MCF 10A (cell line): ENCODE measurements at regions not wholly inside any gene's neighbourhood (a gene's known extent, or its start where the extent isn't known, plus 50 kb on each side); places are given as distances from the start of the nearest gene placed in this dataset.
"Not testable (repeated sequence)": the region's sequence is repeated elsewhere in the genome, so short reads cannot be mapped to it uniquely, and the experiment has no call there.

Source experiments
- BruUV-seq: library from RNA; stranded (reverse); fragments of 400-500 nt; replicated peaks from 2 replicates; lab custom pipeline; 2021; lab: Mats Ljungman, UMichigan
- CTCF ChIA-PET: fragments of 300-600 bp; sonication (Branson Sonifier 250); formaldehyde crosslinking; extraction: SDS; loops from one replicate; lab custom pipeline; 2021; ENCODE audit warnings: antibody characterized with exemption, inconsistent platforms; lab: Yijun Ruan, JAX
- POLR2A ChIA-PET: fragments of 300-600, 350-650 bp; sonication (Branson Sonifier 250); formaldehyde crosslinking; extraction: SDS; loops from one replicate; lab custom pipeline; 2020; ENCODE audit warnings: antibody characterized with exemption, inconsistent platforms; lab: Yijun Ruan, JAX
- DNase-seq: peaks from one replicate; pipeline ENCODE4 v3.0.0-alpha.2; 2018; ENCODE audit not compliant: unreplicated experiment
- H3K27ac Mint-ChIP-seq: one replicate; pipeline ENCODE4 v1.8.0; 2022; ENCODE audit warnings: mild to moderate bottlenecking, low read depth, mixed read lengths; ENCODE audit not compliant: unreplicated experiment
- H3K27me3 Mint-ChIP-seq: one replicate; pipeline ENCODE4 v1.8.0; 2022; ENCODE audit warnings: mixed read lengths; ENCODE audit not compliant: insufficient read depth, unreplicated experiment
- H3K36me3 Mint-ChIP-seq: one replicate; pipeline ENCODE4 v1.8.0; 2022; ENCODE audit warnings: mild to moderate bottlenecking, moderate library complexity, mixed read lengths; ENCODE audit not compliant: insufficient read depth, unreplicated experiment
- H3K4me1 Mint-ChIP-seq: one replicate; pipeline ENCODE4 v1.8.0; 2022; ENCODE audit warnings: mixed read lengths; ENCODE audit not compliant: insufficient read depth, unreplicated experiment
- H3K4me3 Mint-ChIP-seq: one replicate; pipeline ENCODE4 v1.8.0; 2022; ENCODE audit warnings: mild to moderate bottlenecking, moderate library complexity, mixed read lengths; ENCODE audit not compliant: unreplicated experiment
- H3K9me3 Mint-ChIP-seq: one replicate; pipeline ENCODE4 v1.8.0; 2022; ENCODE audit warnings: mixed read lengths; ENCODE audit not compliant: unreplicated experiment
- intact Hi-C: fragments of 100-400 bp; cut with micrococcal nuclease; formaldehyde crosslinking; loops from 2 replicates; pipeline ENCODE4 v1.14.1; 2022
- TF ChIP-seq, protein P1 (sequence below): fragments of 200-600 bp; IDR thresholded peaks from one replicate; pipeline ENCODE4 v1.8.0; 2022; ENCODE audit warnings: antibody characterized with exemption, mild to moderate bottlenecking; ENCODE audit not compliant: unreplicated experiment

DNA sequence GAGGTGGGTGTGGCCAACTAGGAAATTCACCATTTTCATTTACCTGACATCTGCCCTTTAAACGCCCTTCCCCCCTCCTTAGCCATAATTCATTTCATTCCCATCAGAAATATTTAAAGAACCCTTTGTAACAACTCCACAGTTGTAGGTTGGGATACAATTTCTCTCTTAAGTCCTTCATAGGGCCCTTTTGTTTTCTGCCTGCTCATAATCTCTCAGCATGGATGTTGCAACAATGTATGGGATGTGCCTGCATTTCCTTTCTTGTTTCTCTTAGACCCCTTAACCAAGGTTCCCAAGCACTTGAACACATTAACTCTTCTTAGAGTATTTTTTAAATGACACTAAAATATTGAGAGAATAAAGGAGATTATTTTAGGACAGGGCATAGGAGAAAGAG is 51.7 kb upstream of the MYO10 start:
- Mint-ChIP-seq H3K9me3 (no peaks in the 10 kb centered on the region), H3K27ac (no peak overlapping the region), H3K4me1 (peaks cover 10% of the 10 kb centered on the region), H3K36me3 (no peaks in the 10 kb centered on the region), H3K27me3 (no peaks in the 10 kb centered on the region), H3K4me3 (no peak overlapping the region)
- ChIA-PET POLR2A (no interaction called here), CTCF (no interaction called here)
- no peak for DNase-seq
- intact Hi-C loops: no loop called here
- TF ChIP-seq, protein P1, sequence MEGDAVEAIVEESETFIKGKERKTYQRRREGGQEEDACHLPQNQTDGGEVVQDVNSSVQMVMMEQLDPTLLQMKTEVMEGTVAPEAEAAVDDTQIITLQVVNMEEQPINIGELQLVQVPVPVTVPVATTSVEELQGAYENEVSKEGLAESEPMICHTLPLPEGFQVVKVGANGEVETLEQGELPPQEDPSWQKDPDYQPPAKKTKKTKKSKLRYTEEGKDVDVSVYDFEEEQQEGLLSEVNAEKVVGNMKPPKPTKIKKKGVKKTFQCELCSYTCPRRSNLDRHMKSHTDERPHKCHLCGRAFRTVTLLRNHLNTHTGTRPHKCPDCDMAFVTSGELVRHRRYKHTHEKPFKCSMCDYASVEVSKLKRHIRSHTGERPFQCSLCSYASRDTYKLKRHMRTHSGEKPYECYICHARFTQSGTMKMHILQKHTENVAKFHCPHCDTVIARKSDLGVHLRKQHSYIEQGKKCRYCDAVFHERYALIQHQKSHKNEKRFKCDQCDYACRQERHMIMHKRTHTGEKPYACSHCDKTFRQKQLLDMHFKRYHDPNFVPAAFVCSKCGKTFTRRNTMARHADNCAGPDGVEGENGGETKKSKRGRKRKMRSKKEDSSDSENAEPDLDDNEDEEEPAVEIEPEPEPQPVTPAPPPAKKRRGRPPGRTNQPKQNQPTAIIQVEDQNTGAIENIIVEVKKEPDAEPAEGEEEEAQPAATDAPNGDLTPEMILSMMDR: no peak
- BruUV-seq: no TSS peak

DNA sequence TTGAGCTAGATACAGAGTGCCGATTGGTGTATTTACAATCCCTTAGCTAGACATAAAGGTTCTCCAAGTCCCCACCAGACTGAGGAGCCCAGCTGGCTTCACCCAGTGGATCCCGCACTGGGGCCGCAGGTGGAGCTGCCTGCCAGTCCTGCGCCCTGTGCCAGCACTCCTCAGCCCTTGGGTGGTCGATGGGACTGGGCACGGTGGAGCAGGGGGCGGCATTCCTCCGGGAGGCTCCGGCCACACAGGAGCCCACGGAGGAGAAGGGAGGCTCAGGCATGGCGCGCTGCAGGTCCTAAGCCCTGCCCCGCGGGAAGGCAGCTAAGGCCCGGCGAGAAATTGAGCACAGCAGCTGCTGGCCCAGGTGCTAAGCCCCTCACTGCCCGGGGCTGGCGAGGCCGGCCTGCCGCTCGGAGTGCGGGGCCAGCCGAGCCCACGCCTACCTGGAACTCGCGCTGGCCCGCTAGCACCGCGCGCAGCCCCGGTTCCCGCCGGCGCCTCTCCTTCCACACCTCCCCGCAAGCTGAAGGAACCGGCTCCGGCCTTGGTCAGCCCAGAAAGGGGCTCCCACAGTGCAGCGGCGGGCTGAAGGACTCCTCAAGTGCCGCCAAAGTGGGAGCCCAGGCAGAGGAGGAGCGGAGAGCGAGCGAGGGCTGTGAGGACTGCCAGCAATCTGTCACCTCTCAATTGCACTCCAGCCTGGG is 54.9 kb upstream of the MYO10 start:
- ChIA-PET POLR2A (interaction anchor here (0.6 kb wide), 1 partner anchor 258 kb away, joined by 3 read pairs; no protein-coding TSS in a partner anchor), CTCF (interaction anchor here (0.7 kb wide), 1 partner anchor 21 kb away, joined by 3 read pairs; no protein-coding TSS in a partner anchor)
- not testable (repeated sequence) for H3K27ac Mint-ChIP-seq

DNA sequence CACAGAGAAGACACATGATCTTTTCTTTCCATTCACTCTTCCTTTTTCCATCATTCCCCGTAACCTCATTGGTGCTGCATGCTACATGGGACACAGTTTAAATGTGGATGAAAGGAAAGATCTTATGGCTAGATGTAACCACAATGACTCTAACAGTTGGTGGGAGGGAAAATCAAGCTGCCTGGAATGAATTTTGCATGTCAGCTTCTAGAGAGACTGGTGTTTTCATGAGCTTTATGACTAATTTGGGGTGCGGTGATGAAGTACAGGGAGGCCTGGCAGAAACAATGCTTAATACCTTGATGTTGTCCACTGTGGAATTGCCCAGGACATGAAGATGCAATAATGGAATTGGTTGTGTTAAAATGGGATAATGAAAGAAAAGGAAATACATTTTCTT is 55.9 kb upstream of the MYO10 start:
- intact Hi-C loops: no loop called here
- no TSS peak for BruUV-seq
- ChIA-PET CTCF (interaction anchor here (0.6 kb wide), 1 partner anchor 151 kb away, joined by 3 read pairs; no protein-coding TSS in a partner anchor), POLR2A (no interaction called here)
- peak; percentile 20 for DNase-seq
- TF ChIP-seq, protein P1: no peak
- Mint-ChIP-seq H3K9me3 (no peaks in the 10 kb centered on the region), H3K4me3 (no peak overlapping the region), H3K27ac (peak overlapping the region; percentile 57), H3K27me3 (no peaks in the 10 kb centered on the region), H3K4me1 (peaks cover 15% of the 10 kb centered on the region), H3K36me3 (no peaks in the 10 kb centered on the region)

More for the DNA sequence above, 54.9 kb upstream of the MYO10 start:
- DNase-seq, intact Hi-C loops, H3K27me3 Mint-ChIP-seq, H3K9me3 Mint-ChIP-seq, H3K4me3 Mint-ChIP-seq, BruUV-seq, H3K36me3 Mint-ChIP-seq: not testable (repeated sequence)
- H3K4me1 Mint-ChIP-seq: peaks cover 15% of the 10 kb centered on the region

DNA sequence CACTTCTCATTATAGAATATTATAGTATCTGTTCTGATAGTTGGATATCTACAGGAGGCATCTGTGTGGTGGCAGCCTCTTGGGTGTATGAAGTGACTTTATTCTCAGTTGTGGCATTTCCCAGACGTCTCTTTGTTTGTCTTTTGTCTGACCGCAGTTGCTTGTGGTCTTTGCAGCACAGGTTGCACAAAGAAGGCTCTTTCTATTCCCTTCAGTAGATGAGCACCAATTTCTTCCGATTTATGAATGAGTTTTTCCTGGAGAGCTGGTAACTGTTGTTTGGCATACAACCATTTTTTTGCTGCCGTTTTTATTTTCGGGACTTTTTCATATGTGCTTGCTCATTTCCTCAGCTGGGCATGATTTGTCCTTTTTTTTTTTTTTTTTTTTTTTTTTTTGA is 56.4 kb upstream of the MYO10 start:
- Mint-ChIP-seq H3K27ac (peak overlapping the region; percentile 57), H3K4me1 (peaks cover 15% of the 10 kb centered on the region), H3K36me3 (no peaks in the 10 kb centered on the region), H3K27me3 (no peaks in the 10 kb centered on the region), H3K9me3 (no peaks in the 10 kb centered on the region), H3K4me3 (no peak overlapping the region)
- CTCF ChIA-PET: interaction anchor here (0.6 kb wide), 1 partner anchor 150 kb away, joined by 3 read pairs; no protein-coding TSS in a partner anchor
- TF ChIP-seq, protein P1: no peak
- no peak for DNase-seq
- BruUV-seq: no TSS peak
- POLR2A ChIA-PET: no interaction called here
- intact Hi-C loops: no loop called here
